IPS DF 19.7 (cell line): ENCODE measurements at regions not wholly inside any gene's neighbourhood (a gene's known extent, or its start where the extent isn't known, plus 50 kb on each side); places are given as distances from the start of the nearest gene placed in this dataset.
"Not testable (repeated sequence)": the region's sequence is repeated elsewhere in the genome, so short reads cannot be mapped to it uniquely, and the experiment has no call there.

ENCODE experiments used
- DNase-seq: peaks from one replicate; pipeline ENCODE4 v3.0.0-alpha.2; 2013; ENCODE audit warnings: low read depth, low spot score

DNA sequence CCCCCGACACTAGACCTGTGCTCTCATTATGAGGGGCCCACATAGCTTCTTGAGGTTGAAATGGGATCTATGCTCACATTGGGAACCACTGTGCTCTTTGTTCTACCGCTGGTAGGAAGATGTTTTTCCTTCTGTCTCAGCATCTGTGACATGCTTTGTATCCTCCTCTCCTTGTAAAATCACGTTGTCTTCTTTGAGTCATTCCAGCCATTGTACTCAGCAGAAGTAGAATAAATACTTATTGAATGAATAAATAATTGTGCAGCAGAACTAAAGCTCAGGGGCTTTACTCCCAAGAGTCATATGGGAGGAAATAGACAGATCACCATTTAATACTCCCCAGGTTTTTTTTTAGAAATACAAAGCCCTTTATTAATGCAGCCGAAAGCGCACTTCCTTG is 66.3 kb upstream of the EDEM3 start:
- no peak for DNase-seq

DNA sequence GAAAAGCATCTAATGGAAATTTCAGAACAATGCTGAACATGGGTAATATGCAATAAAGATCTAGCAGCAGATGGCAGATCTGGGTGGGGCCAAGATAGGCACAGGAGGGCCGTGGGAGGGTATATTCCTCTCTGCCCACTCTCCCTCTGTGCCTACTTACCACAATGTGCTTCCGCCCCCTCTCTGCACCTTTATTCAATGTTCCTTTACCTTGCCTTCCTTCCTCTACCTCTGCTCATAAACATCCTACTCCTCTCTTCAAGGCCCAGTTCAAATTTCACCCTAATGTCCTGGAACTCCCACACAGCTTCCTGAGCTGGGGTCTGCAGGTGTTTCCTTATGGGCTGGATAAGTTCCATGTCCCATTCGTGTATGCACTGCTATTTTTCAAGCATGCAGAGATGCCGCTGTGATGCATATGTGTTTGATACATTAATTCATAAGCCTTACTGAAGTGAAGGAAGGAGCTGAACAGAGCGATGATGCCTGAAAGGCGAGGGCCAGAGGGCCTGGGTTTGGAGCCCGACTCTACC is 65.6 kb upstream of the EDEM3 start:
- no peak for DNase-seq

- DNase-seq, result no peak
These were observed 64.0 kb upstream of the EDEM3 start for GRCh38 chr1:184818646-184819045.

DNA sequence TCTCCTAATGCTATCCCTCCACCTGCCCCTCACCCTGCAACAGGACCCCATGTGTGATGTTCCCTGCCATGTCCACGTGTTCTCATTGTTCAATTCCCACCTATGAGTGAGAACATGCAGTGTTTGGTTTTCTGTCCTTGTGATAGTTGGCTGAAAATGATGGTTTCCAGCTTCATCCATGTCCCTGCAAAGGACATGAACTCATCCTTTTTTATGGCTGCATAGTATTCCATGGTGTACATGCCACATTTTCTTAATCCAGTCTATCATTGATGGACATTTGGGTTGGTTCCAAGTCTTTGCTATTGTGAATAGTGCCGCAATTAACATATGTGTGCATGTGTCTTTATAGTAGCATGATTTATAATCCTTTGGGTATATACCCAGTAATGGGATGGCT is 62.3 kb upstream of the EDEM3 start:
- not testable (repeated sequence) for DNase-seq

DNA sequence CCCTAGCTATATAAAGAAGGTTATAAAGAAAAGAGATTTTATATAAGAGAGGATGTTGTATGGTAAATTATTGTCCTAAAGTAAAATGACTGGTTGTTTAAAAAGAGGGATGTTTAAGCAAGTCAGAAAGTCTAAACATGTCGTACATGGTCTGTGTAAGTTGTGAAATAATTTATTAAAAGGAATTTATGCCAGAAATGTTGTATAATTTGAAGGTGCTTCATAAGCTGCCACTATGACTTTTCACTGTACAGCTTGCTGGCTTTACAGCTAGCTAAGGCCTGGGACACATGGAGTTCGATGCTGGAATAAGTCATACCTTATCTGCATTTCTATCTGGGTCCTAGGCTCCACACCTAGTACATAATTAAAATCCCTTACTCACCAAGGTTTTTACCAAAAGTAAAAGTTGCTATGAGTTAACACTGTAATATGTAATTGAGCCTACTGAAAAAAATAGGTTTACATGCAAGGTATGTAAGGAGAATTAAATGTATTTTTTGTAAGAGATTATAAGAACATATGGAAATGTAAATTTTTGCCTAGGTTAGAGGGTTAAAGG is 59.0 kb upstream of the EDEM3 start:
- DNase-seq, result peak; percentile 9

DNA sequence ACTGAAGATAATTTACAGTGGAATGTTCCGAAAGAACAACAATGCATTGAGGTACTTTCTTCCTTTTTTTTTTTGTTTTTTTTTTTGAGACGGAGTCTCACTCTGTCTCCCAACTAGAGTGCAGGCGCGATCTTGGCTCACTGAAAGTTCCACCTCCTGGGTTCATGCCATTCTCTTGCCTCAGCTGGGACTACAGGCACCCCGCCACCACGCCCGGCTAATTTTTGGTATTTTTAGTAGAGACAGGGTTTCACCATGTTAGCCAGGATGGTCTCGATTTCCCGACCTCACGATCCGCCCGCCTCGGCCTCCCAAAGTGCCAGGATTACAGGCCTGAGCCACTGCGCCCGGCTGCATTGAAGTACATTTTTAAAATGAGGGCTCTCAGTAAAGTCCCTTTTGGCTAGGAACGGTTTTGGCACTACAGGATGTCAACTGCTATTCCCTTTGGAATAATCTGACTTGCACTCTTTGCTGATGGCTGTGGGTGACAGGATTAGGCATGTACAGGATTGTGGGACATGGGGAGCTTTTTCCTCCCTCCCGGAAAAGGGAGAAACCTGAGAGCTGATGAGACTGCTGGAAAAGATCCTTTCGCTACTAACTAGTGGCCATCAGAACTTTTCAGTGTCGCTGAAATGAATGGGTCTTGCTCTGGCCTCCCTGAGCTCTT is 56.9 kb upstream of the EDEM3 start:
- DNase-seq, result no peak

DNA sequence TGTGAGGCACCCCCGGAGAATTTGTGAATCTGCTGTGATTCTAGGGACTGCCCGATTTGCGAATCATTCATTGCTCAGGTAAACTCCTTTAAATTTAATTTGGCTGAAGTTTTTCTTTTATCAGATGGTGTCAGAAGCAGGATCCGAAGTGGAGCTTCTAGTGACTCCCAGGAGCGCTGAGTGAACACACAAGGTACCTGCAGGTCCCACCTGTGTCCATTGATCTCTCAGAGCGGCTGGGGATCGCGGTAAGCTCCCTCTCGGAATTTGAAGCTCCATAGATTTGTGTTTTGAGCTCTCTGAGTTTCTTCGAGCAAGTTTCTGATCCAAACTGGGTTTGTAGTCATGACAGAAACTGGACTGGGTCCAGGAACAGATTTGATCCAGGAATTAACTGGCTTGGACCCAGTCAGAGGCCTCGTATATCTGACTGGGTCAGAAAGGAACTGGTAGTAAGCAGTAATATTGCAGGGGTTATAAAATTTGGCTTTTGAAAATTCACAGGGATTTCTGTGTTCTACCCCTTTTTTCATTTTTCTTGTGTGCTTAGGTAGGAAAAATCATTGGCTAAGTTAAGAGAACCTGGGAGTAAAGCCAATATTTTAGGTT is 56.2 kb upstream of the EDEM3 start:
- no peak for DNase-seq

GRCh38 chr1:184806296-184806721 is 51.7 kb upstream of the EDEM3 start:
- no peak for DNase-seq

- peak; percentile 35 for DNase-seq
These were observed 51.1 kb upstream of the EDEM3 start for GRCh38 chr1:184805667-184806295.
